Kasumi-1 (cell line): ENCODE measurements at regions not wholly inside any gene's neighbourhood (a gene's known extent, or its start where the extent isn't known, plus 50 kb on each side); places are given as distances from the start of the nearest gene placed in this dataset.
"Not testable (repeated sequence)": the region's sequence is repeated elsewhere in the genome, so short reads cannot be mapped to it uniquely, and the experiment has no call there.

Experiments used
- DNase-seq, 2 experiments: peaks; one replicate each; lab custom pipeline; 2025; lab: John Stamatoyannopoulos, UW

DNA sequence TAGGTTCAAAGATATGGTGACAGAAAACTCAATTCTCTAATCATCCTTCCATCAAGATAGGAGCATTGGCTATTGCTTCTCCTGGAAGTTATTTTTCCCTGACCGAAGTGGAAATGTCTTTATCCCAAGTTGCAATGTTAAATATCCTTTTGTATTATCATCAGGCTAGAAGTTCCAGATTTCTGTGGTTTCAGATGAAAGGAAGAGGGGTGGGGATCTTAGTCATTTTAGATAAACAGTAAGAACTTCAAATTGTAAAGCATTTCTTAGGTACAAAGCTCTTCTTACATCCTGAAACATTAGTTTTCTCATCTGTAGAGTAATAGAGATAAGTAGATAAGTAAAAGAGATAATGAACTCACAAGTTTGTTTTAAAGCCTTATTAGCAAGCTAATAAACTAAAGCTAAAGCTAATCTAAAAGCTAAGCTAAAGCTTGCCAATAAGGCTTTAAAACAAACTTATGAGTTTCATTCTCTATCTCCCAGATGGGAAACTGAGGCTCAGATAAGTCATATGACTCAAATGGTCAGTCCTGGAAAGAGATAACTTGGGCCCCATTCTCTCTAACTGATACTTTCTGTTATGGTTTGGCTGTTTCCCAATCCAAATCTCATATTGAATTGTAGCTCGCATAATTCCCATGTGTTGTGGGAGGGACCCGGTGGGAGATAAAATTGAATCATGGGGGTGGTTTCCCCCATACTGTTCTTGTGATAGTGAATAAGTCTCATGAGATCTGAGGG is 99.2 kb upstream of the KCNK2 start:
- DNase-seq, result no peak

DNA sequence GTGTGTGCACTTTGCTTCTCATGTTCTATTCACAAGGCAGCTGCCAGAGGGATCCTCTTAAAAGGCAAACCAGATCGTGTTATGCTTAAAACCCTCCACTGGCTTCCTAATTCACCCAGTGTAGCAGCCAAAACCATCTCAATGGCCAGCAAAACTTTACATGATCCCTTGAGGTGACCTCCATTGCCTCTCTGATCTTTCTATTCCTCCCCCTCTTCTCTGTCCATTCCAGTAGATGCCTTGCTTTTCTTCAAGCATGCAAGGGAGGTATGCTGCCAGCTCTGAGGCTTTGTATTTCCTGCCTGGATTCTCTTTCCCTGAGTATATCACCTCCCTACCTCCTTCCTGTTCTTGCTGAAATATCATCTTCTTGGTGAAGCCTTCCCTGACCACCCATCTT is 93.2 kb upstream of the KCNK2 start:
- no peak for DNase-seq

DNA sequence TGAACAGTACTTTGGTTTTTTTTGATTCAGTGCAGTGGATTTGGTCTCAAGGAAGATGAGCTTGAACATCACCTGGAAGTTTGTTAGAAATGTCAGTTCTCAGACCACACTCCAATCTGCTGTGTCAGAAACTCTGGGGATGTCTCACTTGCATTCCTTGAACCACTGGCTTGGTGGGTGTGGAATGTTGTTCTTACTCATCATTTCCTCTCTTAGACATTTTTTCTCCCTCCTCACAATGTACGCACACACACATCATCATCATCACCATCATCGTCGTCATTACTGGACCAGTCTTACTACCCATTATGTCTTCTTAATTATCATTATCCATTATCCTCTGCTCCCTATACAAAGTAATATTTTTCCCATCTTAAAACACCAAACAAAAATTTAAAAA is 91.9 kb upstream of the KCNK2 start:
- no peak for DNase-seq

DNA sequence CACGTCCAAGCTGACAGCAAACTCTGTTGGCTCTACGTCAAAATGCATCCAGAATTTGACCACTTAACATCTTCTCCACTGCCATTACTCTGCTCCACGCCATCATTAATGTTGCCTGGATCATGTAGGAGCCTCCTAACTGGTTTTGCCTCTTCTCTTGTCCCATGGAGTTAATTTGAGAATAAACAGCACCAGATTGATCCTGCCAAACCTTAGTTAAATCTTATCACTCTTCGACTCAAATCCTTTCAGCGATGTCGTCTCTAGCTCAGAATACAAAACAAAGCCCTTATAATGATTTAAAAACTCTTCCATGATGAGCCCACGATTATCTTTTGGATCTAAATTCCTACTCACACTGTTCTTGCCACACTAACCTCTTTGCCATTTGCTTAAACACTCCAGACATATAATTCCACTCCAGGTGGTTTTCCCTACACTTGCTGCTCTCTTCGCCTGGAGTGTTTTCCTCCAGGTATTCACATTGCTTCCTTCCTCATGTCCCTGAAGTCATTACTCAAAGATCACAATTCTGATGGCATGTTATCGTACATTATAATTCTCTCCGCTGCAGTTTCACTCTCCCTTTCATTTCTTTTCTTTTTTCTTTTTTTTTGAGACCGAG is 90.7 kb upstream of the KCNK2 start:
- DNase-seq, result no peak

DNA sequence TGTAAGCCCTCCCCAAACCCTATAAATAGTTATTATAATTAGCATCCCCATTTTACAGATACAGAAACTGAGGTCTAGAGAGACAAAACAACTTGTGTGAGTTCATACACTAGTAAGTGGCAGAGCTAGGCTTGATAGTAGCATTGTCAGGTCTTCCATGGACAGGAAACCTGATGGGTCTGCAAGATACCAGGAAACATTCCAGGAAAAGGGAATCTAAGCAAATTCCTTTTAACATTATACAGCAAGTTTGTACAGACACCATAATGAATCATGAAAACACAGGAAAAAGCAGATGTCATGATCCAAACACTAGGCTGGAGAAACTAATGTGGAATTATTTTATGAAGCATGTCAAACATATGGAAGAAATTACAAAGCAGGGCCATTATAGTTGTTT is 89.1 kb upstream of the KCNK2 start:
- no peak for DNase-seq

DNA sequence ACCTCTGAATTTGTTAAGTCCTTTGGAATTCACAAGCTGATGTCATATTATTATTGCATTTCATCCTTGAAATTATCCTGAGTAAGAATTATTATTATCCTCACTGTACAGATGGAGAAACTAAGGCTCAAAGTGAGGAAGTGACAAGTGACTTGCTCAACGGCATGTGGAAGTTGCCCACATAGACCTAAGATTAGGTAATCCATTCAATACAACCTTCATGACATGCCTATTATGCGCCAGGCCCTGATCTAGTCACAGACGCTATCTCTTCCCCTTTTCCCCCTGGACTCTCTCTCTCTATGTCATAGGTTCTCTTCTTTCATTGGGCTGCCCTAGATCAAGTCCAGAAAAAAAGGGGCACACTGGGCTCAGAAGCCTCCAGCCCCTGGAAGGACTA is 84.9 kb upstream of the KCNK2 start:
- DNase-seq, result no peak

DNA sequence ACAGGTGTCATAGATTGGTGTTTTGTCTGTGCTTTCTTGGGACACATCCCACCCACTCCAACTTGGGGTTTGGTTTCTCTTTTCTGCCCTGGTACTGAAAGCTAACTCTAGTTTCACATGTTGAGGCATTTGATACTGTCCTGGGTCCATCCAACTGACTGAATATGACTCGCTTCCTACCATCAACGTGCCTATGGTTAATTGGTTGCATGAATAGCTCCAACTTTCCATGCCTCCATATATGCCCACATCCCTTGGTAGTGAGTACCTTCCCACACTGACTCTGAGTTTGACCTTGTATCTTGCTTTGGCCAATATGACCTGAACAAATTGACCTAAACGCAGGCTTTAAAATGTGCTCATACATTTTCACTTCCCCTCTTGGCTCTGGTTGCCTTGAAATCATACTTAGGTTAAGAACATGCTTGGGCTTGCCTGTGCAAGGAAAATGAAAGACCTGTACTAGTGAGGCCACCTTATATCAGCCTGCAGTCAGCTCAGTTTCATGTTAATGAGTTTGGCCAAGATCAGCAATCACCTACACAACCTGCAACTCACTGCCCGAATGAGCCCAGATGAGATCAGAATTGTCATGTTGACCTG is 81.0 kb upstream of the KCNK2 start:
- DNase-seq, result no peak

DNA sequence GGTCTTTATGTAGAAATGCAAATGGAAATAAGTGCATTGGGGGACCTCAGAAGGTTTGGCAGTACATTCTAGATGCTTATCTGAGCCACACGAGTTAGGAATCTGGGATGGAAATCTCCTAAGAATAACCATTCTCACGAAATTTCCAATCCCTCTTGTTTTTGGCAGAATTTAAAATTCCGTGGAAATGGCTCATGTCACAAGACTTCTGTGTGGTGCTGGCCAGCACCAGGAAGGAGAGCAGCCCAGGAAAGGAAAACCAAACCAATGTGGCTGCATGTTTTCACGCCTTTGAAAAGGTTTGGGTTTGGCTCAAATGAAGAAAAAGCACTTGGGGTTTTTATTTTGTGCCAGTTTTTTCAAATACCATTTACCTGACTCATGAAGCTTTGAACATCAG is 80.1 kb upstream of the KCNK2 start:
- DNase-seq, result no peak

DNA sequence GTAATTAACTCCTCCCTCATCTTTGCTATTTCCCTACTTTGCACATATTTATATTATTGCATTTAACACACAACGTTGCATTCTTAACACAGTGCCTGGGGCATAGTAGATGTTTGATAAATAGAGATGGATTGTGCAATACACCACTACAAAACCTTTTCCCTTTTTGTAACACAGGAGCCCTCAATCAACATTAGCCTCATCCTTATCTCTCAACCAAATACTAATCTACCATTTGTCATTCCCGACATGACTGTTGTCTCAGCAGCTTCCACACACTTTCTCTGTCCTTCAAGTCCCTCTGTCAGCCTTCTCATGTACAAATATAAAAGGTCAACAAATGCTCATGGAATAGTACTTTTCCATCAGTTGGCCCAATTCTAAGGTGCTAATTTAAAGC is 78.9 kb upstream of the KCNK2 start:
- no peak for DNase-seq

DNA sequence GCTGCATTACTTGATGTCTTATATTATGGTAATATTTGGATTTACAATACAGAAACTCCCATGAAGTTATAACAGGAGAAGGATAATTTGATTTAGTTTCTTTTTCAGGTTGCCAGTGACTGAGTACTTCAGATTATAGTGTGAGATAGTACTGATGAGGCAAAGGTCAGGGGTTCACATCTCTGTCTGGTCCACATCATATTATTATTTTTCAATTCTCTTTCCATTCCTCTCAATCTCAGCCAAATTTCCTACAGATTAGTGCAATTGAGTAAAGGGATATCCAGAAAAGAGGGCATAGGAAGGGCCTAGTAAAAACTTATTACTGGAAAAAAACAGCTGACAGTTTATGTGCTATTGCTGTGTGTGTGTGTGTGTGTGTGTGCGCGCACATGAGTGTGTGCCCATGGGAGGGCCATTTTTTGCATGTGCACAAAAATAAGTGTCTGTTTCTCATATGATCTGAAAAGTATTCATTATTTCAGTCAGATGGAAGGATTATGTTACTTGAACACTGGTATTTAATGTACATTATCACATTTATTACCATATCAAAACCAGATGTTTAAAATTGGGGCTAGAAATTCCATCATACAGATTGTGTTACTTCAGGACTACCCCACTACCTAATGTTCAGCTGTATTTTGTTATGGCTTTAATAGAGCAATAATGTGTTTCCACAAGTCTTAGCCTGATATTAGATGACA is 78.3 kb upstream of the KCNK2 start:
- no peak for DNase-seq

DNA sequence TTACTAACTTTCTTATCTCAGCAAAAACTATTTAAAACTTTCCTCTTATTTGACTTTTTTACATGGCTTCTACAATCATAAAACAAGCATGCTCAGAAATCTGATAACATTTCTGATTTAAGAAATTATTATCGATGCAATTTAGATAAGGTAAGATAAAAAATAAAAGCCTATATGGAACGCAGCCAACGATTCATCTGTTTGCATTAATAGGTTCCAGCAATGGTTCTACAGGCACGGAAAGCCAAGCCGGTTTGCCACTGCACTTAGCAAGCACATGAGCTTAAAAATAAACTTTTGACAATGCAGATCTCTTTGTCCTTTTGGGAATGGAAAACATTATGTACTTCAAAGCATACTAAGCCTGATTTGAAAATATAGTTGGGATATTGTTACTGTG is 77.5 kb upstream of the KCNK2 start:
- DNase-seq, result no peak

DNA sequence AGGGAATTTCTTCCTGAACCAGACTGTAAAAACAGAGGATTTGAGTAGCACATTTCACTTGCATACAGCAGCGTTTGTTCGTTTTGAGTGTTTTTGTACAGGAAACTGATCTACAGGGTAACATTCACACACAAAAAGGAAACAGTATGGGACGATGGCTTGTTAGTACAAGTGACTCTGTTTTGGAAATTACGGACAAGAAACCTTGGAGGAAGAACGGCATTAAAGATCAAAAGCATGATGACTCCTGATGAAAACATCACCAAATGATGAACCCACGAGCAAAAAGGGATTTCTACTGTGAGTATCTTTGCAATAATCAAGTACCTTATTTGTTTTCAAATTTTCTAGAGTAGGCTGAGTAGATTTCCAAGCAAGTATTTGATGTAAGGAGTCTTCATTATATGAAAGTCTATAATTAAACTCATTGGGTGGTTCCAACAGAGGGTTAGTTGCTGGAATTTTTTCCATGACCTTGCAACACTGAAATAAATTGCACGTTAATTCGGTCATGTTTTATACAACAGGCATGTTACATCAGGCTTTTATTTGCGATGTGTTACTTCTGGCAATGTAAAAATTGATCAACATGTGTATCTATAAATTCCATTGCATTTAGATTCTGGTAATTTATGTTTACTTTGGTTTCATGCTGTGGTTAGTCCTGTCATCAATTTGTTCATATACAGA is 76.7 kb upstream of the KCNK2 start:
- no peak for DNase-seq

DNA sequence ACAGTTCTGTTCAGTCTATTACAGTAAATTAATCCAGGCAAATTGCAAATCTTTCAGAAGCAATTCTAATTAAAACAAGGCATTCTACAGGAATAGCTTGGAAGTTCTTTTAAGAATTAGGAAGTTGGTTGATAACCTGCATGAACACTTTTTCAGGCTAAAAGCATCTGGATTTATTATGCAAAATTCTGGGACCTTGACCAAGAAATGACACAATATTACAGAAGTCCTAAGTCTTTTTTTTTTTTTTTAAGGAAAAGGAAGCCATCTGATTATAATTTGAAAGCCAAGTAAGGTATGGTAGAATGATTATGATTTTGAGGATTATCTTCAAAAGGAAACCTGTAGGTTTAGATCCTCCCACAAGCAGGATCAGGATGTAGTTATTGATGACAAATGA is 74.7 kb upstream of the KCNK2 start:
- no peak for DNase-seq

DNA sequence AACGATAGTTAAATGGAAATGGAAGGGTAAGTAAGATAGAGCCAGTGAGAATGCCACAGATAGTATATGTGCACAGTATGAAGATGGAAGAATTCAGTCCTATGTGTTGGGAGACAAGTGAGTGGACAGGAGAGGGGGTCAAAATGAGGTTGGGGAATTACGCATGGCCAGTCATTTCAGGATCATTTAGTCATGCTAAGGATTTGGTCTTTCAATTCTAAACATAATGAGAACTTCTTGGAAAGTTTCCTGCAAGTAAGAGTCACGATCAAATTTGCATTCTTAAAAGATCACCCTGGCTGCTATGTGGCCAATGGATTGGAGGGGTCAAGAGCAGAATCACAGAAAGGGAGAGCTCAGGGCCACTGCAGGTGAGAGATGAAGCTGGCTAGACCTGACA is 64.0 kb upstream of the KCNK2 start:
- DNase-seq, result no peak

DNA sequence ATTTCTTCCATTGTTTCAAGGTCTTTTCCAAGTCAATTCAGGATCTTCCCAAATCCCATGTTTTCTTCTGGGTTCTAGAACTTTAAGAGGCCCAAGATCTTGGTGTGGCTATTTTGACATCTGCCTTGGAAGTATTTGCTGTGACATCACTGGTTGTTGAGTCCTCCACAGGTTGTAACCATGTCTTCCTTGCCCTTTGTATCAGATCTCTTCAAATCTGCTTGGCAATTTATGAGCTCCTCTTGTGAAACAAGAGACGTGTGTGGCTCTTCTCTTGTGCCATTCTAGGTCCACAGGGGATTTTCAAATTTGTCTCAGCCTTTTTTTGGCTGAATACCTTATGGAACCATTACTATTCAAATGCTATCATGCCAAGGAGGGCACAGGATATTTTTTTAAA is 60.3 kb upstream of the KCNK2 start:
- DNase-seq, result no peak

DNA sequence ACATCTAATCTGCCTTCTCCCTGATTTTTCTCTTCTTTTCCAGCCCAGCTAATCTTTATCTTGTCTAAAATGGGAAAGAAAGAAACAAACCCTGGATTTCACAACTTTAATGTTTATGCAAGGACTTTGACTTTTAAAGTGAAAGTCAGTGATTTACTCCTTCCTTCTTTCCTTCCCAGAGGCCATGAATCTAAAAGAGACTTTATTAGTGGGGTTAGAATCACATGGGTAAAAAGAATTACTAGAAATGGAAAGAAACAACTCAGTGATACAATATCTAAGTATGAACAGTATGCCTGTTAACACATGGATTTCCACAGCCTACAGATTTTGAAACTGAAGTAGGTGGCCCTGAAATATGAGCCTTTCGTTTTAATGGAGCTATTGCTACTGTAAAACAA is 59.8 kb upstream of the KCNK2 start:
- no peak for DNase-seq

DNA sequence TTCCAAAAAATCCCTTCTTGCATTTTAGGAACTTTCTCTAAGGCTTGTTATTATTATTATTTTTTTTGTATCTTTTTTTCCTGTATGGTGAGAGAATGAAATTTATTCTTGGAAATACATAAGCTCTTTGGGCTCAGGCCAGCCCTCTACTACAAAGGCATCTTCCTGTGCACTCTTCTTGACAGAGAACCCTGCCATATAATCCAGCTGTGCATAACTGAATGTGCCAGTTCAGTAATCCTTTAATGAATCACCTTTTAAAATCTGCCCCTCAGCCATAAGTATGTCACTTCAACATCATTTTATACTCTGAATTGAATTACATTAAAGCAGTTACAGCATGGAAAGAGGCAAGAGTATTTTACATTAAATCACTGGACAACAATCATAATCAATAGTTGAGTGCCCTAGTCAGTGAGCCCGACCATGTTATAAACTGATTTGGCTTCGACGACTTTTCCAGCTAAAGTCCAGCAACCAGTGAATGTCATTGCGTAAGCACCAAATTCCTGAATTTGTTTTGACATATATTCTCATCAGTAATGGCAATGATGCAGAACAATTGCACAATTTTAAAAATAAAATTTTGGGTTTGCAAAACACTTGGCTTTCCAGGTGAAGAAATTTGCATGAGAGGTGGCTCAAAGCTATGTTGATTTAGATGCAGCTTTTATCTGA is 59.2 kb upstream of the KCNK2 start:
- no peak for DNase-seq

DNA sequence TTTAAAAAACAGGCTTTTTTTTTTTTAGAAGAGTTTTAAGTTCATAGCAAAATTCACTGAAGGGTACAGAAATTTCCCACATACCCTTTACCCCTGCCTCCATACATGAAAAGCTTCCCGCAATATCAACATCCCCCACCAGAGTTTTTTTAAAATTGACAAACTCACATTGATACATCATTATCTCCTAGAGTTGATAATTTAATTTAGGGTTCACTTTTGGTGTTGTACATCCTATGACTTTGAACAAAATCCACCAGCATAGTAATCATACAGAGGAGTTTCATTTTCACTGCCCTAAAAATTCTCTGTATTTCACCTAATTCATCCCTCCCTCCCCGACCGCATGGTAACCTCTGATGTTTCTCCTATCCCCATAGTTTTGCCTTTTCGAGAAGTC is 53.6 kb upstream of the KCNK2 start:
- DNase-seq, result no peak

DNA sequence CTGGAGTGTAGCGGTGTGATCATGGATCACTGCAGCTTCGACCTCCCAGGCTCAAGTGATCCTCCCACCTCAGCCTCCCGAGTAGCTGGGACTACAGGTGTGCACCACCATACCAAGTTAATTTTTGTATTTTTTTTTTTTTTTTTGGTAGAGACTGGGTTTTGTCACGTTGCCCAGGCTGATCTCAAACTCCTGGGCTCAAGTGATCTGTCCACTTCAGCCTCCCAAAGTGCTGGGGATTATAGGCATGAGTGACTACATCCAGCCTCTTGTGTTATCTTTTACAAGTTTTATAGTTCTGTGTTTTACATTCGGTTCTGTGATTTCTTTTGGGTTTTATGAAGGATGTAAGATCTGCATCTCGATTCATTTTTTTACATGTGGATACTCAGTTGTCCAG is 52.0 kb upstream of the KCNK2 start:
- not testable (repeated sequence) for DNase-seq

DNA sequence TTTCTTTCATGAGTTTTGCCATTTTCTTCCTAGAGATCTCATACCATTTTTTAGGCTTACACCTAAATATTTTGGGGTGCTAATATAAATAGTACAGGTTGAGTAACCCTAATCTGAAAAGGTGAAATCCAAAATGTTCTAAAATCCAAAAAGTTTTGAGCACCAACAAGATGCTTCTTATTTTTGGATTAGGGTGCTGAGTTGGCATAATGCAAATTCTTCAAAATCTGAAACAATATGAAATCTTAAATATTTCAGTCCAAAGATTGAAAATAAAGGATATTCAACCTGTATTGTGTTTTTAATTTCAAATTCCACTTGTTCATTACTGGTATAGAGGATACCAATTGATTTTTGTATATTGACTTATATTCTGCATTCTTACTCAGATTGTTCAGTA is 51.1 kb upstream of the KCNK2 start:
- DNase-seq, result no peak
